H1 (cell line): ENCODE measurements at regions not wholly inside any gene's neighbourhood (a gene's known extent, or its start where the extent isn't known, plus 50 kb on each side); places are given as distances from the start of the nearest gene placed in this dataset.

ENCODE experiments used
- HDAC2 ChIP-seq, 2 experiments: fragments of 300-600 bp in 1 of 2; sonication (generic) in 1 of 2; IDR thresholded peaks; 2 replicates each; pipeline ENCODE4 v1.6.1; 2011 to 2012; ENCODE audit warnings: low read depth in 2 of 2, low read length in 2 of 2, mild to moderate bottlenecking in 2 of 2, moderate library complexity in 2 of 2, borderline replicate concordance in 1 of 2, inconsistent platforms in 1 of 2
- NANOG ChIP-seq: IDR thresholded peaks from 2 replicates; pipeline ENCODE4 v1.6.1; 2011; ENCODE audit warnings: low read length, low read depth, mild to moderate bottlenecking, inconsistent platforms; ENCODE audit not compliant: insufficient read depth, poor library complexity, severe bottlenecking
- NRF1 ChIP-seq: IDR thresholded peaks from 2 replicates; pipeline ENCODE4 v1.6.1; 2011; ENCODE audit warnings: mild to moderate bottlenecking, low read depth, low read length, improper control_type of control experiment
- RNF2 ChIP-seq: fragments of 200-900, 300-1000 bp; sonication (generic); IDR thresholded peaks from 2 replicates; pipeline ENCODE4 v1.7.1; 2016; ENCODE audit warnings: borderline replicate concordance, low read depth, mild to moderate bottlenecking, antibody characterized with exemption, low read length; ENCODE audit not compliant: poor library complexity, severe bottlenecking; ENCODE audit errors: missing control alignments

DNA sequence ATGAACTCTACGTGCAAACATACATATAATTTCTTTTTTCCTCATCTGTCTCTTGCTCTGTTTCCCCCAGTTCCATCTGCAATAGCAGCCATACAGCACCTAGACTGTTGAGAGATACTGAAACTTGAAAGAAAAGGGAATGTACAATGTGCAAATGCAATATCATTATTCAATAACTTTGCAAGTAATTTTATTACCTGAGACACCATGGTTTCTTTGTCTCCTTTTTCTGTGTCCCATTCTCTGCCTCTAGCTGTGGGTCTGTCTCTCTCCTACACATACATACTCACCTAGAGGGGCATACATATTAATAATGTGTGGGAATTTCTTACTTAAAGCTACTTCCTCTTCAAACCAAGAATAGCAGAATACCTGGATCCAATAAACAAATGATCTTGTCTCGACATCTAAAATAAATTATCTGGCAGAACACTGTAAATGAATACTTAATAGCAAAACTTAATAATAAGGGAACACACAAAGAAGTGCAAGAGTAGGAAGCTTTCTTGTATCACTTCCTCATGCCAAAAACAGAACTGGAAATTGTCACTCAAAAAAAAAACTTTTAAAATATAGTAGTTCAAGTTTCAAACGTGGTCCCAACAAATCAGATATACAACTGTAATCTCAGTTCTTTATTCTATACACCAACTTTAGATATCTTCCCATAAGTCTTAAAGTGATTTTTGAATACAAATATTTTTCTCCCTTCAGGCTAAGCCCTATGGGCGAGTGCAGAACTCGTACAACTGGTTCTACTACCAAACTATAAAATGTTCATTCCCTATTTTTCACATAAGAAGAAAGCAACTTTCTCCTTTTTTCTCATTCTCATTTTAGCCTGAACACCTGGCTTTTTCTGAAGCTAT lies 194.6 kb downstream of the NRIP1 start (continued):
- TF ChIP-seq HDAC2 (IDR thresholded peaks at IDR 0.05; ENCODE audit: borderline replicate concordance in 1 of 2, low read depth in 2 of 2, low read length in 2 of 2) (no peak), NANOG (no peak), RNF2 (no peak), NRF1 (no peak)
